ENCODE measurements at regions not wholly inside any gene's neighbourhood (a gene's known extent, or its start where the extent isn't known, plus 50 kb on each side); places are given as distances from the start of the nearest gene placed in this dataset.
"Not testable (repeated sequence)": the region's sequence is repeated elsewhere in the genome, so short reads cannot be mapped to it uniquely, and the experiment has no call there.

- H3K36me3 Mint-ChIP-seq, result no peaks in the 10 kb centered on the region
- no peaks in the 10 kb centered on the region for H3K27me3 Mint-ChIP-seq
- DNase-seq (no peak), ATAC-seq (ENCODE audit: low read depth in 2 of 2) (no peak)
- peaks cover 0 to 5% (median 1%) of the 10 kb centered on the region in 7 donors for H3K9me3 Mint-ChIP-seq
- H3K27ac Mint-ChIP-seq, result no peak overlapping the region
- no peak overlapping the region for H3K4me3 Mint-ChIP-seq
- no peaks in the 10 kb centered on the region for H3K4me1 Mint-ChIP-seq
These were observed 179.7 kb upstream of the ADGRL4 start for GRCh38 chr1:79186260-79186659.

GRCh38 chr1:79177844-79178243, 171.3 kb upstream of the ADGRL4 start:
- Mint-ChIP-seq H3K4me1 (no peaks in the 10 kb centered on the region), H3K36me3 (no peaks in the 10 kb centered on the region), H3K27me3 (no peaks in the 10 kb centered on the region), H3K9me3 (peaks cover 3 to 20% (median 8%) of the 10 kb centered on the region in 7 donors), H3K4me3 (no peak overlapping the region), H3K27ac (no peak overlapping the region)
- DNase-seq (no peak), ATAC-seq (ENCODE audit: low read depth in 2 of 2) (no peak)

GRCh38 chr1:79161077-79161476, 154.5 kb upstream of the ADGRL4 start:
- Mint-ChIP-seq H3K27me3 (no peaks in the 10 kb centered on the region), H3K4me3 (no peak overlapping the region), H3K4me1 (no peaks in the 10 kb centered on the region), H3K36me3 (no peaks in the 10 kb centered on the region), H3K9me3 (peaks cover 0 to 11% (median 6%) of the 10 kb centered on the region in 7 donors), H3K27ac (no peak overlapping the region)
- no peak for DNase-seq
- no peak for ATAC-seq (ENCODE audit: low read depth in 2 of 2)

GRCh38 chr1:79155991-79156390, 149.5 kb upstream of the ADGRL4 start:
- H3K9me3 Mint-ChIP-seq, result peaks cover 0 to 4% (median 0%) of the 10 kb centered on the region in 7 donors

GRCh38 chr1:79151006-79151796, 144.7 kb upstream of the ADGRL4 start:
- ATAC-seq (ENCODE audit: low read depth in 2 of 2) (no peak), DNase-seq (no peak)
- peaks cover 0 to 12% (median 3%) of the 10 kb centered on the region in 7 donors for H3K9me3 Mint-ChIP-seq
- no peak overlapping the region for H3K4me3 Mint-ChIP-seq
- H3K36me3 Mint-ChIP-seq, result no peaks in the 10 kb centered on the region
- no peaks in the 10 kb centered on the region for H3K4me1 Mint-ChIP-seq
- H3K27ac Mint-ChIP-seq, result no peak overlapping the region
- H3K27me3 Mint-ChIP-seq, result no peaks in the 10 kb centered on the region

More at GRCh38 chr1:79155991-79156390, 149.5 kb upstream of the ADGRL4 start:
- H3K4me3 Mint-ChIP-seq, result no peak overlapping the region
- ATAC-seq (ENCODE audit: low read depth in 2 of 2) (no peak), DNase-seq (no peak)
- H3K27me3 Mint-ChIP-seq, result no peaks in the 10 kb centered on the region
- no peak overlapping the region for H3K27ac Mint-ChIP-seq
- no peaks in the 10 kb centered on the region for H3K36me3 Mint-ChIP-seq
- no peaks in the 10 kb centered on the region for H3K4me1 Mint-ChIP-seq

DNA sequence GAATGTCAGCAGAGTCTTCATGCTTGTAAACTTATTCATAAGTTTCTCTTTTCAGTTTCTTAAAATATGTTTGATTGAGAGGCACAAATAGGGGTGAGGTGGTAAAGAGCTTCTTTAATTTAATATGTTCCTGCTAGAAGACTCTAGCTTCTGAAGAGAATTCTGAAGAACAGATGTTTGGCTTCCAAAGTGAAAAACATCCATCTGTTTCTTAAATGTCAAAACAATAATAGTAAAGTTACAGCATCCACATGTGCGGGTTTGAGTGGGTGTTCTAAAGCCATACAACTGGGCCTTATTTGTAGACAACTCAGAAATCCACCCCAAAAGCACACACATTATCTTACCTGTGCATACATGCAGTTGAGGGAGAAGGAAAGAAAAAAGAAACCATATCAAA, 144.0 kb upstream of the ADGRL4 start:
- Mint-ChIP-seq H3K4me3 (no peak overlapping the region), H3K36me3 (no peaks in the 10 kb centered on the region), H3K27me3 (no peaks in the 10 kb centered on the region), H3K4me1 (no peaks in the 10 kb centered on the region), H3K27ac (no peak overlapping the region), H3K9me3 (peaks cover 0 to 12% (median 3%) of the 10 kb centered on the region in 7 donors)
- no peak for DNase-seq
- ATAC-seq (ENCODE audit: low read depth in 2 of 2), result no peak

GRCh38 chr1:79138227-79138626, 131.7 kb upstream of the ADGRL4 start:
- peak overlapping the region in 1 of 6 donors; percentile 24 for H3K27ac Mint-ChIP-seq
- H3K4me1 Mint-ChIP-seq; H3K27me3 Mint-ChIP-seq; ATAC-seq (ENCODE audit: low read depth in 2 of 2); H3K36me3 Mint-ChIP-seq; DNase-seq; H3K4me3 Mint-ChIP-seq: not testable (repeated sequence)
- H3K9me3 Mint-ChIP-seq, result peaks cover 3 to 16% (median 8%) of the 10 kb centered on the region in 7 donors

DNA sequence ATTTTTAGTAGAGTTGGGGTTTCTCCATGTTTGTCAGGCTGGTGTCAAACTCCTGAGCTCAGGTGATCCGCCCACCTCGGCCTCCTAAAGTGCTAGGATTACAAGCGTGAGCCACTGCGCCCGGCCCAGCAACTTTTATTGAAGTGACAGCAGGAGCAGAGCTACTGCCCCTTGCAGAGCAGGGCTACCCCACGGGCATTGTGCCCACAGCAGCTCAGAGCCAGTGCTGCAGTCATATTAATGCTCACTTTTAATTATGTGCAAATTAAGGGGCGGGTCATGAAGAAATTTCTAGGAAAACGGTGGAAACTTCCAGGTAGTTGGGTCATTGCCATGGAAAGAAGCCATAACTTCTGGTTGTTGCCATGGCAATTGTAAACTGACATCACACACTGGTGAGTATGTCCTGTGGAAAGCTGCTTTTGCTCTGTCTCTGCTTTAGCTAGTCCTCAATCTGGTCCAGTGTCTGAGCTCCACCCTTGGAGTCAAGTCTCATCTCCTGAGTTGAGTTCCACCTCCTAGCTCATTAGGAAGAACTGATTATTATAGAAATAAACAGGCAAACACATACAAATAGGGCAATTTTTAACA, 127.3 kb upstream of the ADGRL4 start:
- Mint-ChIP-seq H3K4me1 (no peaks in the 10 kb centered on the region), H3K27me3 (no peaks in the 10 kb centered on the region), H3K36me3 (no peaks in the 10 kb centered on the region), H3K27ac (no peak overlapping the region), H3K9me3 (peaks cover 3 to 12% (median 7%) of the 10 kb centered on the region in 7 donors), H3K4me3 (no peak overlapping the region)
- DNase-seq (no peak), ATAC-seq (ENCODE audit: low read depth in 2 of 2) (no peak)

DNA sequence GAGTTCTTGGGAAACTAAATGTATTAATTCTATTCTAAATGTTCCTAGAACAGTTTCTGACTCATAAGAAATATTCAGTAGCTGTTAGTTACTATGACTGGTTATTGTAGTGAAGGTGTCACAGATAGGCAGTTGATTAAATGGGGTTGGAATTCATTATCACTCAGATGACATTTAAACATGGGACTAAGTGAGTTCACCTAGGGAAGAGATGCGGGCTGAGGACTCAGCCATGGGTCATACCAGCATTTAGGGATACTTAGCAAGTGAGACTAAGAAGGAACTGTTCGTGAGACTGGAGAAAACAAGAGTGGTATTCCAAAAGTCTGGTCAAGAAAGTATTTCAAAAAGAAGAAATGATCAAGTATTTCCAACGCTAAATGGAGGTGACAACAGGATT, 125.1 kb upstream of the ADGRL4 start:
- ATAC-seq (ENCODE audit: low read depth in 2 of 2) (no peak), DNase-seq (no peak)
- Mint-ChIP-seq H3K4me3 (no peak overlapping the region), H3K4me1 (no peaks in the 10 kb centered on the region), H3K9me3 (peaks cover 0 to 7% (median 3%) of the 10 kb centered on the region in 7 donors), H3K27me3 (no peaks in the 10 kb centered on the region), H3K36me3 (no peaks in the 10 kb centered on the region), H3K27ac (no peak overlapping the region)

DNA sequence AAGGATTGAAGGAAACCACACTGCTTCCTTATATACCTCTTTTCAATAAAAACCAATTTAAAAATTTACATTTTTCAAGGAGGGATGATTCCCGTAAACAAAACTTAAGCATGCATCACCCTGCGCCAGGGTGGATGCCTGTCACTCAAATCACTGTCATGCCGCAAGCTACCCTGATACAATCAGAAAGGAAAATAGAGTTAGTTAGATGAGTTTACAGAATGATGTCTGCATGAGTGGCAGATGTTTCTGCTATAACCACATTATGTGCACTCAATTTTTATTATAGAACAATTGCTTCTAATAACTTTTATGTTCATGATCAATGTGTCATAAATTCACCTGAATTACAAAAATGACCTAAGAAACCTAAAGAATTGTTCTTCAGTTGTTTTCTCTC, 123.4 kb upstream of the ADGRL4 start:
- ATAC-seq (ENCODE audit: low read depth in 2 of 2), result no peak
- no peak for DNase-seq
- Mint-ChIP-seq H3K4me1 (no peaks in the 10 kb centered on the region), H3K27me3 (no peaks in the 10 kb centered on the region), H3K9me3 (peaks cover 0 to 9% (median 4%) of the 10 kb centered on the region in 7 donors), H3K4me3 (no peak overlapping the region), H3K27ac (no peak overlapping the region), H3K36me3 (no peaks in the 10 kb centered on the region)

GRCh38 chr1:79128722-79129121, 122.2 kb upstream of the ADGRL4 start:
- Mint-ChIP-seq H3K27ac (no peak overlapping the region), H3K4me3 (no peak overlapping the region), H3K36me3 (no peaks in the 10 kb centered on the region), H3K4me1 (no peaks in the 10 kb centered on the region), H3K9me3 (peaks cover 0 to 10% (median 4%) of the 10 kb centered on the region in 7 donors), H3K27me3 (no peaks in the 10 kb centered on the region)
- ATAC-seq (ENCODE audit: low read depth in 2 of 2) (no peak), DNase-seq (no peak)

DNA sequence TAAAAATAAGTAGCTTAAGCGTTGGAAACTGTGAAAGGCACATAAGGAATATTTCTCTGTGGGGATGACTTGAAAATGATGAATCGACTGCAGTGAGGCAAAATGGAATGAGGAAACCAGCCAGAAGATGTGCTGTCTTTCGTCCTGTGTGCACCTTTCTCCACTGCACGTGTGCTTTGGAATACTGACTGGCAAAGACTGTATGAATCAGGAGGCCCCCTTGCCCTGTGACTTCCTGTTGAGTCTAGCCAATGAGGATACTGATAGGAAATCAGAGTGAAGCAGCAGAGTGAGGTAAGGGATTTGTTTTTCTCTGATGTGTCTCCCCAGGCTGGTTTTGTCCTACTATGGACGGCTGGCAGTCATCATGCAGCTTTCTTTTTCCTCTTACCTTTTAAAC, 118.2 kb upstream of the ADGRL4 start:
- H3K27ac Mint-ChIP-seq, result no peak overlapping the region
- H3K27me3 Mint-ChIP-seq, result no peaks in the 10 kb centered on the region
- ATAC-seq (ENCODE audit: low read depth in 2 of 2), result no peak

GRCh38 chr1:79122521-79122920, 116.0 kb upstream of the ADGRL4 start:
- H3K36me3 Mint-ChIP-seq, result no peaks in the 10 kb centered on the region
- H3K4me3 Mint-ChIP-seq, result no peak overlapping the region
- no peak overlapping the region for H3K27ac Mint-ChIP-seq
- peaks cover 0 to 10% (median 0%) of the 10 kb centered on the region in 7 donors for H3K9me3 Mint-ChIP-seq
- no peaks in the 10 kb centered on the region for H3K27me3 Mint-ChIP-seq
- H3K4me1 Mint-ChIP-seq, result no peaks in the 10 kb centered on the region
- no peak for DNase-seq
- no peak for ATAC-seq (ENCODE audit: low read depth in 2 of 2)

More for the DNA sequence above, 118.2 kb upstream of the ADGRL4 start:
- H3K36me3 Mint-ChIP-seq, result no peaks in the 10 kb centered on the region
- no peak for DNase-seq
- no peak overlapping the region for H3K4me3 Mint-ChIP-seq
- no peaks in the 10 kb centered on the region for H3K4me1 Mint-ChIP-seq
- H3K9me3 Mint-ChIP-seq, result peaks cover 0 to 10% (median 0%) of the 10 kb centered on the region in 7 donors

DNA sequence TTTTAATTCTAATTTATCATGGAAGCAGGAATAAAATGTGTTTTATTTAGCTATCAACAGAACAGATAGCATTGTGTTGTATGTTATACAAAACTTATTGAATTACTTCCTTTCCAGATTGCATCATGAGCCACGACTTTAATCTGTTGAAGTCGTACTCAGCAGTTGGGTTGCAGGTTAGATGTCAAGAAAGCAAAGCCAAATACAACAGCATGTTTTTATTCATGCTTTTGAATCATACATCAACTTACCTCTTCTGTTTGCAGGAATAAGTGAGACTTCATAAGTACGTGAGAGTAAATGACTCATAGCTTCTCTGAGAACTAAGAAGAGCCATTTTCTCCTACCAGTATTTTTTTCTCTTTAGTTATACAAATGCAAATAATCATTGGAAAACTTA, 110.8 kb upstream of the ADGRL4 start:
- H3K27ac Mint-ChIP-seq, result no peak overlapping the region
- no peaks in the 10 kb centered on the region for H3K4me1 Mint-ChIP-seq

More for the DNA sequence above, 110.8 kb upstream of the ADGRL4 start:
- DNase-seq (no peak), ATAC-seq (ENCODE audit: low read depth in 2 of 2) (no peak)
- no peak overlapping the region for H3K4me3 Mint-ChIP-seq
- H3K36me3 Mint-ChIP-seq, result no peaks in the 10 kb centered on the region
- peaks cover 0 to 12% (median 4%) of the 10 kb centered on the region in 7 donors for H3K9me3 Mint-ChIP-seq
- H3K27me3 Mint-ChIP-seq, result no peaks in the 10 kb centered on the region
